ENCODE measurements at regions not wholly inside any gene's neighbourhood (a gene's known extent, or its start where the extent isn't known, plus 50 kb on each side); places are given as distances from the start of the nearest gene placed in this dataset.

DNA sequence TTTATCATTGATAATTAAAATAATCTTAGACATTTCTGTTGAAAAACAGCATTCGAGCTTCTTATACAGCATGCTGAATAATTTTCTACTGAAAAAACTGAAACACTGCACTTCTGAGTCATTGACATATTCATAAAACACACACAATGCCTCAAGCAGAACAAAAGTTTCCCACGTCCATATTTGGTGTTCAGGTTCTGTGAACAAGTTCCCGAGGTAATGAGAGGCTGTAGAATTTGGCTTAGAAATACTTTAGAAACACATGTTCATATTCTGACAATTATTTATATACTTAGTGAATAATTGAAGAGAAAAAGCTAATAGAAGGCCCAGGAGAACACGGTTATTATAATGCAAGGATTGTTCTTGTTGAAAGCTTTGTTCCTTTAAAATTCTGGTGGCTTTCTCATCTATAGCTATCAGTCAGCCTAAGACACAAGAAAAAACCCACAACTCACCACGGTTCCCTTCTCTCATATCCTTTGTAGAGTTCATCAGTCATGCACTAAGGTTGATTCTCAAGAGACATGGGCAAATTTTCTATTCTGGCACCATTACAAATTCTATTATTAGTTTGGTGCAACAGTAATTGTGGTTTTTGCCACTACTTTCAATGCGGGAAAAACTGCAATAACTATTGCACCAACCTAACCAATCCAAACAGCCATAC is 194.4 kb downstream of the TMX3 start:
- DNase-seq: no peak

DNA sequence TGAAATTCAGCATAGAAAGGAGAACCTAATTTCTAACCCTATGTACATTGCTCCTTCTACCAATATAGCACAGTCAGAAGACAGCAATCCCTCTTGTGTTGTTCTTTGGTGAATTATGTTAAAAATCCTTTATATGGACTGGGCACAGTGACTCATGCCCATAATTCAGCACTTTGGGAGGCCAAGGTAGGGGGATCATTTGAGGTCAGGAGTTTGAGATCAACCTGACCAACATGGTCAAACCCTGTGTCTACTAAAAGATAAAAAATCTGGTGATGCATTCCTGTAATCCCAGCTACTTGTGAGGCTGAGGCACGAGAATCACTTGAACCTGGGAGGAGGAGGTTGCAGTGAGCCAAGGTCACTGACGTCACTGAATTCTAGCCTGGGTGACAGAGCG is 195.6 kb downstream of the TMX3 start:
- no peak for DNase-seq

DNA sequence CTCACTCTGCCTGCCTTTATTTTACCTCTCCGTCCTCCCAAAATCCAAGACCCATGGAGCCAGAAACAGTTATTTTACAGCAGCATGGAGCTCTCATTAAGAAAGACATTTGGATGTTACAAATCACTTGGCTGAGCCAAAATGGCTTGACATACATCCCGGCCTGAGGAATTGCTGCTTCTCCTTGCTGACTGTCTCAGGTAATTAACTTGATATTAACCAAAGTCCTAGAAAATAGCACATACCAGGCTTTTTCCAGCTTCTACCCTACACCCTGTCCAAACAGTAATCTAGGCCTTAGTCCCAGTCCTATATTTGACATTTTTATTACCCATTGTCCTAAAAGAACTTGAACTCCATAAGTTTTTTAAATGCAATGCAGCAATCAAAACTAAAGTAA is 205.0 kb downstream of the TMX3 start:
- no peak for DNase-seq

DNA sequence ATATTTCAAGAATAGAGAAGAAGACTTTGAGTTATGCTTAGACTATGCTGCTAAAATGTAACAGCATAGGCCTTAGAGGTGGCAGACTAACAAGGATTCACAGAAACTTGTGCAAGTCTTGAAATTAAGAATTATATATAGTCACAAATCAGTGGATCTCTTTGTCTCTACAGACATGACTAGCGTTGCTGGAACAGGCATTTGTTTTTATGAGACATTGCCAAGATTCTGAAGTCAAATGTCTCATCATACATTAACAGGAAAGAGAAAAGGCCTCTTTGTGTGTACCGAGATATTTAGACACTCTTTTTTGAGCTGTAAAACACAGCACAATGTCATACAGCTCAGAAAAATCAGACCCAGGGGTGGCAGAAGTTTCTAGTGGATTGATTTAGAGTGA is 207.1 kb downstream of the TMX3 start:
- no peak for DNase-seq

DNA sequence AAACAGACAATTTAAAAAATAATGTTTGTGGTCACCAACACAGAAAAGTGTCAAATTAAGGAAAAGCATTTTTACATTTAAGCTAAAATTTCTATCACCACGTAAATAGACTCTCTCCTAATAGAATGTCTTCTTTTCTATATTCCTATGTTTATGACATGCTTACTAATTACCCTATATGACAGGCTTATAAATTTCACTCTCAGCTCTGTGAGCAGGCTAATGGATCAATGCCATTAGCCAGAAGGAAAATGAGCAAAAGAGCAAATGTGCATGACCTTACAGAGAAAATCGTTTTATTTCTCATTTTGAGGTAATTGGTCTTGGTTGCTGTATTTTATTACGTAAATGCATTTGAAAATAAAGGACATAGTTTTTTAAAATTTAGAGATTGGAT is 209.7 kb downstream of the TMX3 start:
- DNase-seq: no peak

DNA sequence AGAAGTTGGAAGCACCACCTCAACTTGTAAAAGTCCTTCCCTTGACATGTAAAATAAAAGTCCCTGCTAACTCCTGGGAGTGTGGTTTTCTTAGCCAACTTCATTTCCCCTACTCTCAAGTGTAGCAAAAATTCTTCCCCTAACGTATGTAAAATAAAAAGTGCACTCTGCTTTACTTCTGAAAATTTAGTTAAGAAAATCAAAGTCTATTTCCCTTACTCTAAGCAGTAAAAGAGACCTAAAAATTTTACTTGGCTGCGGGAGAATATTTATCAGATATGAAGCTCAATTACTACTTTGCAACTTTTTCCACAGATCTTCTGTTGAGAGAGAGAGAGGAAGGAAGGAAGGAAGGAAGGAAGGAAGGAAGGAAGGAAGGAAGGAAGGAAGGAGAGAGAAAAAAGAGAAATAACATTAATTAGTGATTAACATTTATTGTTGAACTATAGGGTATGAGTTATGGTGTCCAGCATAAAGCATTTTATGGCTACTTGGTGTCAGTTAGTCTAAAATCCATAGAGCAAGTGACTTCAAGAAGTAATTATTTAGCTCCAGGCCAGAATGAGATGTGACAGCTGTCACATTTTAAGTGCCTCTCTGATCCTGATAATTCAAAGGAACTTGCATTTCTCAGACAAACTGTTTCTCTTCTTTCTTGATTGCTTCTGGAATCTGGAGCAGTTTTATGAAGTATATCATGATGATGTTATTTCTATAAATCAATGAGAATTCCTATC is 210.3 kb downstream of the TMX3 start:
- DNase-seq: no peak

DNA sequence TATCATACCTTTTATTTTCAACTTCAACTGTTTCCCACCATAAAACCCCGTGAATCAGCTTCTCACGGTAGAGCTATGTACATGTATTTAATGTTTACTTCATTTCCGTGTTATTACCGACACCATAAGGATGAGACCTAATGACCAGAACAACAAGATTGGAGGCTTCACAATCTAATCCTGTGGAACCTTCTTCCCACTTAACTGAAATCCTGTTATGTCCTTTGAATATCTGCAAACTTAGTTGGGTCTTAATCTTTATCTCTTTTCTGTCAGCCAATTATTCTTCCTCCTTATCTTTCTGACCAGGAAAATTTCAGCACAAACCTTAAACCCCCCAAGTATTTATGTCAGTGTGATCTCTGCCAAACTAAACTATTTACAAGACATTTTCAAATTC is 214.4 kb downstream of the TMX3 start:
- no peak for DNase-seq

DNA sequence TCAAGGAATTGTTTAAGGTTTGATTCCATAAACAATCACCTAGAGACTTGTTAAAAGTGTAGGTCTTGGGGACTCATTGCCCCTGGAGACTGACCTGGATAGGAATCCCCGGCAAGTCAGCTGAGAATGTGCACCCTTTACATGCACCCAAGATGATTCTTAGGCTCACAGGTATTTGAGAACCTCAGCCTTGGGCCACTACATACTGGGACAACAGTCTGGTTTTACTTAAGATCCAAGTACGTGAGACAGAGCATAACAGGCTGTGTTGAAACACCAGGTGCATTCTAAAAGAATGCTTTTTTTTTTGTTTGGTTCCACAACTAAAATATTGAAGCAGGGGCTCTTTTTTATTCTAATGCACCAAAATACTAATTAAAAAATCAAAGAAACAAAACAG is 215.8 kb downstream of the TMX3 start:
- DNase-seq: no peak

DNA sequence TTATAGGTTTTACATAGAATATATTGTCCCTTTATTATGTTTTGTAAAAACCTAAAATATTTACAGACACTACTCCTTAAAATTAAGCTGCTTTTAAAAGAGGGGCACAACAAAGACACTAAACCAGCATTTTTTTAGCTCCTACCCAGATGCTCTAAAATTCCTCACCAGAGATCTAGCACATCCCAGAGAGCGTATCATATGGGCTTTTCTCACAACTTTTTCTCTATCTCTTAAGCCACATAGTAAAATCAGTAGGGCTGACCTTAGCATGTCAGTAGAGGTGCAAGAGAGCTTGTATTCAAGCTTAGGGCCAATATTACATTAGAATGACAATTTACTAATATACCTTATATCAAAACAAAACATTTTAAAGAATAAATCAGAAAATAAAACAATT is 216.3 kb downstream of the TMX3 start:
- no peak for DNase-seq

DNA sequence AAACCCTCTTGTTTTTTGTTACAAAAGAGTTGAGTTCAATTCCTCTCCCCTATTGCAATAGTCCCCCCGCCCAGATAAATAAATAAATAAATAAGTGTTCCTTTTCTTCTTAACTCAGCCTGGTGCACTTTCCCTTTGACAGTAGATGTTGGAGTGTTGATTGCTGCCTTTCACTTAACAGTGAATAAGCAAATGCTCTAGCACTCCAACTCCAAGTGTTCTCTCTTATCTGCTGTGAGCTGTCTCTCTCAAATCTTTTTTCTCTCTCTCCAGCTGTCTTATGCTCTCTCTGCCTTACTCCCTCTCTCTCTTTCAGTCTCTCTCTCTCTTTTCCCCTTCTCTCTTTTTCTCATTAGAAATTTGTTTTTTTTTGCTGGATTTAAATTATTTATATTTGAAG is 216.7 kb downstream of the TMX3 start:
- no peak for DNase-seq

DNA sequence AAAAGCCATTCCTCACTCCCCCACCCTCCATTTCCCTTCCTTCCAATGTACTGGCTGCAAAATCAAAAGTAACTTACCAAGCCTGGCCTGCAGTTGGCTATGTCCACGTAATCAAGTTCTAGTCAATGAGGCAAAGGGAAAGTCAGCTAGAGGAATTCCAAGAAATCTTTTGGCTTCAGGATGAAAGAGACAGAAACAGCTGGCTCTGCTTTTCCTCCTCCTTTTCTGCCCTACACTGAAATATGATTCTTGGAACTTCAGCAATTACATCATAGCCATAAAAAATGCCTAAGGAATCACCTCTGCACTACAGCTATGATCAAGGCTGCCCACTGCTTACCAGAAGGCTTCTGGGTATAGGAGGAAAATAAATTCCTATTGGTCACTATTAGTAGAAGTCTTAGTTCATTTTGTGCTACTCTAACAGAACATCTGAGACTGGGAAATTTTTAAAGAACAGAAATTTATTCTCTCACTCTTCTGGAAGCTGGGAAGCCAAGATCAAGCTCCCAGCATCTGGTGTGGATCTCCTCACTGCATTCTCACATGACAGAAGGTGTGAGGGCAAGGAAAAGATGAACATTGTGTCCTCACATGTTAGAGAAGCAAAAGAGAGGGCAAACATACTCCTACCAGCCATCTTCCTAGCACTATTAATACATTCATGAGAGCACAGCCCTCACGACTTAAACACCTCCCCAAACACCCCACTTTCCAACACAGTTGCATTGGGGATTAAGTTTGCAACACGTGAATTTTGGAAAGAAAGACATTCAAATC is 219.9 kb downstream of the TMX3 start:
- no peak for DNase-seq

DNA sequence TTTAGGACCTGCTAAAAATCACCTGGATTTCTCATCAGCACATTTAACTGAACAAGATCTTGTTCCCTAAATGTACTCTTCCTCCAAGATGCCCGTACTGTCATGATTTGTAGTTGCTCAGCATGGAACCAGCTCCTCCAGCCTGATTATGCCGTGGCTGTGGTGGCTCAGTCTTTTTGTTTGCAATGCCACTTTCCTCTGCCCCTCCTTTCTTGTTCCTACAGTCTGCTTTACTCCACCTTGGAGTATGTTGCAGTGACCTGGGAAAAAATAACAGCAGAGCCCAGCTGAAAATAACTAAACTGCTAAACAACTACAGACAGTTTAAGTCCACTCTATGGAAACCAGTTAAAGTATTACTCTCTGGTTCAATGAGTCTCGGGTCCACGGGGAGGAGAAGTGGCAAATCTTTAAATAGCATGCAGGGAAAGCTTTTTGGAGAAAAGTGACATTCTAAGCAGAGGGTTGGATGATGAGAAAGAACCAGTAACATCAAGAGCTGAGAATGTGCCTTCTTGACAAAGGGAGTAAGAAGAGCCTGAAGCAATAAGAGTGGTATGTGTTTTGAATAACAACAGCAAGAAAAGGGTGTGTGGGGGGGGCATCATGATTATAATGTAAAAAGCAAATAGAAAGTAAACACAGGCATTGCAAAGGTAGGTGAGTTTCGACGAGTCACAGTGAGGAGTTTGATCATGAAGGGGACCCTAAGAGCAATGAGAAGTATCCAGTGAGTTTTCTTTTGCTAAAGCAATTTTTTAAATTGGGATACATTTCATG is 225.7 kb downstream of the TMX3 start:
- no peak for DNase-seq

DNA sequence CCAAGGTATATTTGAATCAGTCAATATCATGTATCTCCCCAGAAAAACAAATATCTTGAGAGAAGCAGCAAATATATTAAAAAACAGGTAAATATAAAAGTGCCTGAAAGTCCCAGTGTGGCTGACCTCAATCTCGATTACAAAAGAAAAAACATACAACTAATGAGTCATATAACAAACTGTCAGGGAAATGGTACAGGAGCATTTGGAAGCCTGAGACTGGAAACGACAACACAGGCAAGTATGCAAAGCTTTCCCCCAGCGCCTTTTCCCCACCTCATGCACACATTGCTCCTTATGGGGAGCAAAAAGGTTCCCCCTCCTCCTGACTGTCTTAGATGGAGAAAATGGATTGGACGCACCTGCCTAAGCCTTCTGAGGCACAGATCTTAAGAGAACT is 230.7 kb downstream of the TMX3 start:
- DNase-seq: no peak

DNA sequence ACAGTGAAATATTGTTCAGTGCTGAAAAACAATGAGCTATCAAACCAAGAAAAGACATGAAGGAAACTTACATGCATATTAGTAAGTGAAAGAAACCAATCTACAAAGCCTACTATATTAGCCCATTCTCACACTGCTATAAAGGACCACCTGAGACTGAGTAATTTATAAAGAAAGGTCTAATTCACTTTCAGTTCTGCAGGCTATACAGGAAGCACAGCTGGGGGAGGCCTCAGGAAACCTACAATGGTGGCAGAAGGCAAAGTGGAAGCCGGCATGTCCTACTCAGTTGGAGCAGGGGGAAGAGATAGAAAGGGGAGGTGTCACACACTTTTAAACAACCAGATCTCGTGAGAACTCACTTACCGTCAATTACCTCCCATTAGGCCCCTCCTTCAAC is 232.1 kb downstream of the TMX3 start:
- DNase-seq: no peak

DNA sequence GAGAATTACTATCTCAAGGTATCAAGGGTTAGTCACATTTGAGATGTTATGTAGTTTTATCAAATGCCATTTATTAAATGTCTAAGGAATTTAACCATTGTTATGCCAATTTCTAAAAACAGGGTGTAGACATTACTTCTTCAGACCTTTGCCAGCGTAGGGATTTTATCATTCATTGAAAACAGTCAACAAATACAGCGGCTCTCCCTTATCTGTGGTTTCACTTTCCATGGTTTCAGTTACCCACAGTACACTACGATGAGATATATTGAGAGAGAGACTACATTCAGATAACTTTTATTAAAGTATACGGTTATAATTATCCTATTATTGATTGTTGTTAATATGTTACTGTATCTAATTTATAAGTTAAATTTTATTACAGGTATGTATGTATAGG is 234.7 kb downstream of the TMX3 start:
- no peak for DNase-seq

DNA sequence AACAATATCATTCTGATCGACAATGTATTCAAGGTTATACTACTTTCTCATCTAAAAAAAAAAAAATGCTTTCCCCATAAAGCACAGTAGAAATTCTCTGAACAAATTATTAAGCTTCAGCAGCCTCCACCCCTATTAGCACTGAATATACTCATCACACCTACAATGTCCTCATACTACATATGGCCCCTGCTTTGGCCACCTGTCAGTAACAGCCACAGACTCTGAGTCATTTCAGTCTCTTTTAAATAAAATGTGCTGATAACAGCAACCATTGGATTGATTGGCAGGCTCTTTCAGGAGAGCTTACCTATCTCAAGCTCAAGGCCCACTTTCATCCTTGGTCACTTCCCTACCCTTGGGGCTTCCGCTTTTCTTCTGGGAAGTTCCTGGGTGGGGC is 236.7 kb downstream of the TMX3 start:
- no peak for DNase-seq

DNA sequence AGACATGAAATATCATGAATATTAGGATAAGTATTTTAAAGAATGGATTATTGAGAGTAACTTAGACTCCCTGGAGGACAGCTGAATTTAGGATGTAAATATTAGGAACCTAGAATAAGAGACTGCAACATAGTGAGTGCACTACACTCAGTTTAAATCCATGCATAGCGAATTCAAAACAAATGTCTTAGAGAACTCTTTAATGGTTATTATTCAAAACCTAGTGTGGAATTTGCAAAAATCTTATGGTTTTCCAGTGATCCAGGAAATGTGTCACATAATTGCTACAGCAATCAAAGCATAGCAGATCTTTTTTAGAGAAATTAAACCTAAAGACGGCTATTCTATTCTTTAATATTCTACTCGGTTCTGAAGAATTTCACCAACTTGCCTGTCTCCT is 239.0 kb downstream of the TMX3 start:
- no peak for DNase-seq

DNA sequence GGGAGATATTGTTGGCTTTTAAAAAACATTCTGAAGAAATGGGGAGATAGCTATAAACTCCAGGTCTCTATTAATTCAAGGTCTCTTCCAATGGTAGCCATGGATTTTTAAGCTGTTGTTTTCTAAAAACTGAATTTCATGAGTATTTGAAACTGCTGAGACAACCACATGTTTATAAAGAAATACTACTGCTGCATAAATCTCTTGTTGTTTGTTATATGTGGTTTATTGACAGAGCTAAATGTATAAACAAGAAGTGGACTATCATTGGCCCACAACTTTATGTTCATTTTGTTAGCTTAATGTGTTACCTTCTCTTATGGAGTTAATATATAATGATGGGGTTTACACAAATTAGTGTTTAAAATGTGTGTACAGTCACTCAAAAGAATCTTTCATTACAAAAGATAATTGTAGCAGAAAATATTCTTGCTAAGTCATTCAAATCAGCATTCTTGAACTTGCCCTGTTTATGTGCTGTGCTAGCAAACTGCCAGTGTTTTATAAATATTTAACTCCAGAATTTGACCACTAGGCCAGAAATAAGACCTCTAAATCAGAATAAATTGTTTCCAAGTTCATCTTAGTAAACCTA is 242.1 kb downstream of the TMX3 start:
- DNase-seq: no peak

DNA sequence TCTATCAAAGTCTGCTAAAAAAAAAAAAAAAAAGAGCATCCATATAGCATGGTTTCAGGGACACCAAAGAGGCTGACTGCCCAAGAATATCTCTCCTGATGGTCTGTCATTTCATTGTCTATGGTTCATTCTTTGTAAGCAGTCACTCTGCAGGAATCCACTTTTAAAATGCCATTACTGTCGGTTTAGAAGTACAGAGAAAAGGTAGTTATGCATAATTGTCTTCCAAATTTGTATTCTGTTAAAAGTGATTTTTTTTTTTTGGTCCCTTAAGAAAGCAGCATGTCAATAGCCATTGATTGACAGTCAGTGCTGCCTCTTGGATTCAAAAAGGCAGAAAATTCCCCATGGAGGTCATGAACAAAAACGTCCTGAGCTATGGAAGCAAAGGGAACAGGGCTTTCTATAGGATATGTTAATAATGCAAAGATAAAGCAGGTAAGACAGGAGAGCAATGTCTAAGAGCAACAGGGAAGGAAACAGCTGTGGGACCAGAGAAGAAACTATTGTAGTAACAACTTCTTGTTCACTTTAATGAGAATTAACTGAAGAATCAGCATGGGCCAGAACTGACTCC is 245.8 kb downstream of the TMX3 start:
- no peak for DNase-seq

DNA sequence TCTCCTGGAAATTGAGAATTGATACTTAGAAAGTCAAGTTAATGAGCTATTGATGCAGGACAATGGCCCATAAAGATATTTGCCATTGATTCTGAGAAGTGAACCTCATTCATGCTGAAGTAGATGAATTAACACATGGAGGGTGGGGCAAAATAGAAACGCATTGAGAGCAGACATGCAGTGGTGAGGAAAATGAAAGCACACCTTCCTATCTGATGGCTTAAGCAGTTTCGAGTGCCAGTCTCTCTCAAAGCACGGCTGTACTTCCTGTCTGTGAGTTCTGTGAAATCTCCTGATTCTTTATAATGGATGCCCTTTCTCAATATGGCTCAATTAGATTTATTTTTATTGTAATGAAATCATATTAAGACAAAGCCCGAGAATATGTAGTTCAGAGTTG is 247.0 kb downstream of the TMX3 start:
- no peak for DNase-seq

DNA sequence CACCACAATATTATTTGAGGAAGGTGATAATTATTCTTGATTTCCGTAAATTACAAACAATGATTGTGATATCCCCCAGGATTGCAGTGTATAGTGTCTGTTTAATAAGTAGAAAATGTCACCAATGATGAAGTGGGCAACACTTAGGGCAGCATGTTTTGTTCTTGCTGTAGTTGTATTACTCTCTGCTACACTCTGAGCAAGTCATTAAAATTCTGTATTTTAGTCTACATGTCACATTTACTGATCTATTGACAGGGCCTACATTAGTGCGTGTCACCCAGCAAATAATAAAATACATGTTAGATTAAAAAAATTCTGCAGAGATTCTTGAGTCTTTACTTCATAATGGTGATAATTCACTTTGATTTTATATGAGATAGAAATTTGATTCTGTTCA is 247.6 kb downstream of the TMX3 start:
- DNase-seq: no peak

DNA sequence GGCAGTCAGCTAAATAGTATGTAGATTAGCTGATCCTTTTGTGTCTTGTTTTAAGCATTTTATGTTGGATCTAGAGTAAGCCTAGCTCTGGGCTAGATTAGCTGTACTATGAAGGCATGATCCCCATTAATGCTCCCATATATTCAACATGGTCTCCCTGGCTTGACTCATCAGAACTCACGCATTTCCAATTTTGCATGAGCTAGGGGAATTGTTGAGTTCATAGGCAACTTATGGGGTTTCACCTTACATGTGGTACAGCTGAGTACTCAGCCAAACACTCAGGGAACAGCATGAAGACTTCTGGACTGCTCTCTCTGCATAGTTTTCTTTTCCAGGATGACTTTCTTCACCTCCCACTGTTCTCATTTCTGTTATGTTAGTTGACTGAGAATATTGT is 248.2 kb downstream of the TMX3 start:
- no peak for DNase-seq

DNA sequence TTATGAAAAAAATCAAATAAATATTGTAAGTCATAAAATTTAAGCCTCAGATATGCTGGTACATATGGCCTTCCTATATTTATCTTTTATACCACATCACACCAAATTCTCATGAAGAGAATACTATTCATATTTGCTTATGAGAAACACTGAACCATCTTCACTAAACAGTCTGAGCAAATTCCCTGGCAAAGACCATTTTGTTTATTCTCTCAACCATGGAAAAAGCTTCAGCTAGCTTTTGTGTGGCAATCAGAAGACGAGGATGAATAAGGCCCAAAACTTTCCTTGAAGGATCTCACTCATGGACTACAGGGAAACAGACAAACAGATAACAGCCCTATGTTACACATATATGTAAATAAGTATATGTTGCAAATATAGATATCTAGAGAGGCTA is 252.1 kb downstream of the TMX3 start:
- no peak for DNase-seq

All from NCI-H446 treated with DMSO at 0.1 percent for 48 hours (cell line).